Ishikawa (cell line): ENCODE measurements at regions not wholly inside any gene's neighbourhood (a gene's known extent, or its start where the extent isn't known, plus 50 kb on each side); places are given as distances from the start of the nearest gene placed in this dataset.

Experiments used
- CEBPB ChIP-seq: IDR thresholded peaks from 2 replicates; pipeline ENCODE4 v1.6.1; 2012
- CREB1 ChIP-seq: IDR thresholded peaks from 2 replicates; pipeline ENCODE4 v1.6.1; 2012; ENCODE audit warnings: low read depth
- EGR1 ChIP-seq: IDR thresholded peaks from 2 replicates; pipeline ENCODE4 v1.6.1; 2012
- EP300 ChIP-seq: IDR thresholded peaks from 2 replicates; pipeline ENCODE4 v1.6.1; 2012; ENCODE audit warnings: borderline replicate concordance
- FOXM1 ChIP-seq: IDR thresholded peaks from 2 replicates; pipeline ENCODE4 v1.6.1; 2012; ENCODE audit warnings: low read depth, borderline replicate concordance
- MAX ChIP-seq: IDR thresholded peaks from 2 replicates; pipeline ENCODE4 v1.6.1; 2012
- NFIC ChIP-seq: IDR thresholded peaks from 2 replicates; pipeline ENCODE4 v1.6.1; 2012
- RAD21 ChIP-seq: IDR thresholded peaks from 2 replicates; pipeline ENCODE4 v1.6.1; 2012; ENCODE audit warnings: low read depth
- REST ChIP-seq: IDR thresholded peaks from 2 replicates; pipeline ENCODE4 v1.6.1; 2012; ENCODE audit warnings: low read depth, mild to moderate bottlenecking
- TAF1 ChIP-seq: IDR thresholded peaks from 2 replicates; pipeline ENCODE4 v1.6.1; 2012; ENCODE audit warnings: low read depth, mild to moderate bottlenecking
- TCF12 ChIP-seq: IDR thresholded peaks from 2 replicates; pipeline ENCODE4 v1.6.1; 2012; ENCODE audit warnings: low read depth
- TEAD4 ChIP-seq: IDR thresholded peaks from 2 replicates; pipeline ENCODE4 v1.6.1; 2012
- USF1 ChIP-seq: IDR thresholded peaks from 2 replicates; pipeline ENCODE4 v1.6.1; 2012
- YY1 ChIP-seq: IDR thresholded peaks from 2 replicates; pipeline ENCODE4 v1.6.1; 2012; ENCODE audit warnings: low read depth
- ZBTB7A ChIP-seq: IDR thresholded peaks from 2 replicates; pipeline ENCODE4 v1.6.1; 2012; ENCODE audit warnings: low read depth

DNA sequence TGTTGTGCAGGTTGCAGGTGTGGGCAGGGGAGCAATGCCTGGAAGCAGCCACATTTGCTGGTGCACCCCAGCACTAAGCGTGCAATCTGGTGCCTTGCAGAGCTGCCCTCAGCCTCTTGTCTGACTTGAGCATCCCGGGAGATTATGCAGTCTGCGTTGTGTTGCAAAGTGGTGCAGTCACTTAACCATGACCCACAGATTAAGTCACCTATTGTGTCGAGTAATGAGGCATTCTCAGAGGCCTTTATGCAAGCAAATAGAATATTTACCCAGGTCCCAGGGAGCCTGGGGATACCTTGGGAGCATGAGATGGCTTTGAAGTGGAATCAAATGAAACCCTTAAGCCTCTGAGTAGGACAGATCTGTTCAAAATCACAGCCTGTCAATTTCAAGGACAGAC lies 529.0 kb downstream of the TYW1 start:
- TF ChIP-seq TEAD4 (no peak), USF1 (no peak), RAD21 (no peak)

DNA sequence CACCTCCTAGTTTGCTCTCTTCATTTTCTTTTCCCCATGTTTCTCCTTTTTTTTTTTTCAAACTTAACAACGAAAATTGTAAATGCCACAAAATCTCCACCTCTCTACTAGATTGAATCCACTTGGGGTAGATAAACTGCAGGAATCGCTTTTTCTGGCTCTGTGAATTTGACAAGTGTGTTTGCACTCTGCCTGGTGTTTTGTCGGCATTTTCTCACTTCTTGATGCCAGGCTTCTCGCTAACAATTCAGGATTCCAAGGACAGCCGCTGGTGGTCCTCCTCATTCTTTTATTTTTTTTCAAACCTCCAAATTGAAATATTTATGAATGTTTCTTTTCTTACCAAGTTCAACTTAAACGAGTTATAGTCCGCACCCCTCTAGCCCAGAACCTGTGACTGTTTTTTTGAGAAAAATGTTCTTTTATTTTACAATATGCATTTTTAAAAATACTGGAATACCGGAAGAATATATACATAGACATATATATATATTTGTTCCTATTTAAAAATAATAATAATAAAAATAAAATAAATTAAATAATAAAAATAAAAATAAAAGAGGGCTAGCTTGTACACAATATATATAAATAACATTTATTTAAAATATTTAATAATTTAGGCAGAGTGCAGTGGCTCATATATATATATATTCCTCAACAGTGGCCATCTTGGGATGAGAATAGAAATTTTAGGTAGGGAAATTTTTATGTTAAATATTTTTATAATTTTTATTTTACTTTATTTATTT lies 538.8 kb downstream of the TYW1 start:
- TF ChIP-seq EP300 (no peak), USF1 (no peak), CEBPB (no peak), ZBTB7A (no peak), RAD21 (no peak), TAF1 (no peak), CREB1 (no peak), MAX (no peak), TCF12 (no peak), FOXM1 (no peak), REST (no peak), TEAD4 (no peak), EGR1 (no peak), NFIC (no peak), YY1 (no peak)

- no peak for TF ChIP-seq RAD21
- TF ChIP-seq YY1: no peak
- no peak for TF ChIP-seq CEBPB
- TF ChIP-seq TAF1: no peak
- TF ChIP-seq REST: no peak
- no peak for TF ChIP-seq CREB1
- TF ChIP-seq NFIC: no peak
- TF ChIP-seq USF1: no peak
- TF ChIP-seq FOXM1: no peak
- no peak for TF ChIP-seq TCF12
- TF ChIP-seq EGR1: no peak
- TF ChIP-seq MAX: no peak
- no peak for TF ChIP-seq ZBTB7A
- TF ChIP-seq EP300: no peak
- TF ChIP-seq TEAD4: no peak
Observed at GRCh38 chr7:67542916-67543315, 546.3 kb downstream of the TYW1 start.

DNA sequence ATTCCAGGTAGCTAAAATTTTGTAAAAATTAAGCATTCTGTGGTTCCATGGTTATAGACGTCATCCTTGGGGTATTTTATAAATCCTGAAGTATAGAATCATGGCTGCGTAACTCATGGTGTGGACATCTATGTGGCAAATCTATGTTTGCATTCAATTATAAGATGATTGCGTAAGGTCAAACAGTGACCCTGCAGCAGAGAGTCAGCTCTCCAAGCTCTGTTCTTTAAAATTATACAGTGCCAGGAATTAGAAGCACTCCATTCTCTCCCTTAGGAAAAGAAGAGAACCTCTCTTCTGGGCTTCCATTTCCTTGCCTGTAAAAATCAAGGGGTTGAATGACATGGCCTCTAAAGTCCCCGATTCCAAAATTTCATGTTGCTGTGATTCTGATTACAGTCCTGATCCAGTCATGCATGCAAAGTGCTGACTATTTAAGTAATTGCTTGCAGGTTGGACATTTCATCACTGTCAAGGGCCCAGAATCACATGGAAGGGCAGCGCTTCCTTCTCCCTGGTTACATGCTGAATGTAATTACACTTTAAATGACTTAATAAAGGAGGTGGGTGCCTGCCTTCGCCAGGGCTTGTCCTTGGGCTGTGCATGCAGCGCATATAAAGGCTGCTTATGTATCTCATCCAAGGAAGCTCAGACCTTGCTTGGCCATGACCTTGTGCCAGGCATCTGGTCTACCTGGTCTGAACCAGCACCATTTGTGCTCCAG lies 550.7 kb downstream of the TYW1 start:
- TF ChIP-seq TCF12 (no peak), RAD21 (no peak), REST (no peak), FOXM1 (no peak), CEBPB (no peak), NFIC (no peak), TAF1 (no peak)
